Spleen (tissue), 7 donors: ENCODE measurements at regions not wholly inside any gene's neighbourhood (a gene's known extent, or its start where the extent isn't known, plus 50 kb on each side); places are given as distances from the start of the nearest gene placed in this dataset.

Experiments
- POLR2A ChIP-seq, 3 donors: fragments of 450-650 bp; IDR thresholded peaks; one replicate each; pipeline ENCODE4 v1.5.1; 2017; ENCODE audit warnings: antibody characterized with exemption in 3 of 3, mild to moderate bottlenecking in 1 of 3
- POLR2AphosphoS5 ChIP-seq, 3 donors: sonication (generic); formaldehyde crosslinking; IDR thresholded peaks; one replicate each; pipeline ENCODE4 v1.5.1; 2017; ENCODE audit warnings: antibody characterized with exemption in 3 of 3
- TF ChIP-seq, protein P1 (sequence below), 11 experiments: fragments of 200-600 bp in 7 of 11; fragments of 450-650 bp in 4 of 11; sonication (generic) in 4 of 11; IDR thresholded peaks in 8 of 11; conservative IDR thresholded peaks in 3 of 11; 1 replicate in 7 of 11; 2 replicates in 4 of 11; pipeline versions ENCODE4 v1.4.0 to v1.8.0; 2016 to 2021; ENCODE audit warnings: antibody characterized with exemption in 11 of 11, inconsistent platforms in 4 of 11, mild to moderate bottlenecking in 1 of 11
- donor health status: DM: no; HTN: no; CAD: no; lungs with moderate emphysema.
- donor health status: DM: no; HTN: no; CAD: no.
- donor health status: DM: no; HTN: no; CAD: no.

DNA sequence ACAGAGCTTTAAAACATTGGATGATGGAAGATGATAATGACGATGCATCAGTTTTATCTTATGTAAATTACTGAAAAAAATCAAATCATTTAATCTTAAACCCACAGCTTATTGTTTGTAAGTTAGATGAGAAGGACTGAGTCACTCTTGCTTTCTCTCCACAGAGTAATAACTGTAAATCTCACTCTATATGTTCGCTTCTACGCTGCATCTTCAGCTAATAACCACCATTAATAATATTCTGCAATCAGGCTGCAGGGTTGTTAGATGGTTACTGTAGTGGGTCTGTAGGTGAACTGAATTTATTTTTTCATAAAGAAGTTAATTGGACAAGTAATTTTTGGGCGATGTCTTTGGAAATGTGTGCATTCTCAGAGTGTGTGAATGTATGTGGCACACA, 260.0 kb downstream of the FAT3 start:
- TF ChIP-seq, protein P1, sequence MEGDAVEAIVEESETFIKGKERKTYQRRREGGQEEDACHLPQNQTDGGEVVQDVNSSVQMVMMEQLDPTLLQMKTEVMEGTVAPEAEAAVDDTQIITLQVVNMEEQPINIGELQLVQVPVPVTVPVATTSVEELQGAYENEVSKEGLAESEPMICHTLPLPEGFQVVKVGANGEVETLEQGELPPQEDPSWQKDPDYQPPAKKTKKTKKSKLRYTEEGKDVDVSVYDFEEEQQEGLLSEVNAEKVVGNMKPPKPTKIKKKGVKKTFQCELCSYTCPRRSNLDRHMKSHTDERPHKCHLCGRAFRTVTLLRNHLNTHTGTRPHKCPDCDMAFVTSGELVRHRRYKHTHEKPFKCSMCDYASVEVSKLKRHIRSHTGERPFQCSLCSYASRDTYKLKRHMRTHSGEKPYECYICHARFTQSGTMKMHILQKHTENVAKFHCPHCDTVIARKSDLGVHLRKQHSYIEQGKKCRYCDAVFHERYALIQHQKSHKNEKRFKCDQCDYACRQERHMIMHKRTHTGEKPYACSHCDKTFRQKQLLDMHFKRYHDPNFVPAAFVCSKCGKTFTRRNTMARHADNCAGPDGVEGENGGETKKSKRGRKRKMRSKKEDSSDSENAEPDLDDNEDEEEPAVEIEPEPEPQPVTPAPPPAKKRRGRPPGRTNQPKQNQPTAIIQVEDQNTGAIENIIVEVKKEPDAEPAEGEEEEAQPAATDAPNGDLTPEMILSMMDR (IDR thresholded peaks at IDR 0.05 in 8 of 11, conservative IDR thresholded peaks at IDR 0.05 in 3 of 11): no peak
- TF ChIP-seq POLR2A (IDR thresholded peaks at IDR 0.05): no peak
- TF ChIP-seq POLR2AphosphoS5 (IDR thresholded peaks at IDR 0.05): no peak
